GM18517 (cell line): ENCODE measurements at regions not wholly inside any gene's neighbourhood (a gene's known extent, or its start where the extent isn't known, plus 50 kb on each side); places are given as distances from the start of the nearest gene placed in this dataset.
A peak's percentile ranks its signal among the peaks of the same experiment; 100 is the strongest.
"Not testable (repeated sequence)": the region's sequence is repeated elsewhere in the genome, so short reads cannot be mapped to it uniquely, and the experiment has no call there.

ENCODE experiments used
- ATAC-seq: cut with Tn5 transposase; IDR thresholded peaks from one replicate; pipeline ENCODE4 v1.9.1; 2021; ENCODE audit warnings: mild to moderate bottlenecking, moderate library complexity; ENCODE audit not compliant: unreplicated experiment

DNA sequence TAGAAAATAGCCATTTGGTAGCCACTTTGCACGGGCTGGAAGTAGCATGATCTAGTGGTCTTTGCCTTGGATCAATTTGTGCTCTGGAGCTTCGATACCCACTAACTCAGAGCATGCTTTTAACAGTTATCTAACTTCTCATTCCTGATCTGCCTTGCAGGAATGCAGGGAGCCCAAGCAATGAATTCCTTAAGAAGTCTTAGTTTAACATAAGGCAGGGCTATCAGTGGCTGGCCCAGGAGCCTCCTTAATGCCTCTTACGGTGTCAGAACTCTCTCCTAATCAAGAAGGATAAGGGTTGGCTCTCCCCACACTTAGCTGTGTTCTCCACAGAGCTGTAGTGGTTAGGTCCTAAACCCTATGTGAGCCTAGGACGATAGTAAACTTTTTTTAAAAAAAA lies 95.8 kb upstream of the TBCA start:
- ATAC-seq, result no peak

DNA sequence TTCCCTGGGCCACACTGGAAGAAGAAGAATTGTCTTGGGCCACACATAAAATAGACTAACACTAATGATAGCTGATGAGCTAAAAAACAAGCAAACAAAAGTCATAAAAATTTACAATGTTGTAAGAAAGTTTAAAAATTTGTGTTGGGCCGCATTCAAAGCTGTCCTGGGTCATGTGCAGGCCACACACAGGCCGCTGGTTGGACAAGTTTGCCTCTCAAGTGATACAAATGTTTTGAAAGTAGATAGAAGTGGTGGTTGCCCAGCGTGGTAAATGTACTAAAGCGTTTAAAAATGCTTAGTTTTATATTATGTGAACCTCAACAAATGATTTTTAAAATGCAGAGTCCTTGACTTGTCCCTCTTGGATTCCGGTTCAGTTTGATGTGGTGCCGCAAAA lies 94.9 kb upstream of the TBCA start:
- no peak for ATAC-seq

DNA sequence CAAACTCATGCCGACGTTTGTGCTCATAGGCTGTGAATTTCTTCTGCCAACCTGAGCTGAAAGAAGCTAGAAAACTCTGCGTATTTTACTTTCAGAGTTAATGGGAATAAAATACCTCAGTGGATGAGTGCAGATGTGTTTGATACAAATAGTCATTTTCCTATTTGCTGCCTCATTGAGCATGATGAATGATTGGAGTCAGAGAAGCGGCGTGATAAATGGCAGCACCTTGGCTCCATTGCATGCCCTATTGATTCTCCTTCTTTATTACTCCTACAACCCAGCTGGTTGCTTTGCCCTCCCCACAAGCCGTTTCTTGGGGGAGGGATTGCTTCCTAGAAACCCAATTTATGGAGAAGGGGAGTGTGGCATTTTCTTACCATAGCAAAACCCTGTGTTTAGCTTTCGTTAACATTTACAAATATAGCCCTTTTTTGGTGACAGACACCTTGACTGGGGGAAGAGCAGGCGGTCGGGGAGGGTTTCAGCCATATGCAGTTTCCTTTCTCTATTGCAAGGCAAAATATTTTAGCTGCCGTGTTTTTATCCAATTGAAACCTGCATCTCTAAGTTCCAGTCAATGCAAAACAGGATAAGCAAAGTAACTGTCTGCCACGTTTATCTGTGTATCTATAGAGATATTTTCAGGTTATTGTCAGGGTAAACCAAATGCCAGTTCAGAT lies 93.1 kb upstream of the TBCA start:
- ATAC-seq, result no peak

DNA sequence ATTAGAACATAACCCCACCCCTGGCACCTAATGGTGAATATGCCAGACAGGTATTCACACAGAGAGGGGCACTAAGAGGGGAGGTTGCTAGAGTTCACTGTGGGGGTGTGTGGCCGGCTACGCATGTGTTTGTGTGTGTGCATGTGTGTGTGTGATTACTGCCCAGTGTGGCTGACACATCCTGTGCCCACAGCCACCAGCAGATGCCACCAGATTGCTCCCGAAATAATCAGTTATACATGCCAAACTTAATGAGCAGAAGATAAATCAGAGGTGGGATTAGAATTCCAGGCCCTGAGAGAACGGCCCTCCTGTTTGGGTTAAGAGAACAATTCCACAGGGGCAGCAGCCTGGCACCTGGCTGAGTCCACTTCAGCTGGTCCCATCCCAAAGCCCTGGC lies 91.8 kb upstream of the TBCA start:
- no peak for ATAC-seq

DNA sequence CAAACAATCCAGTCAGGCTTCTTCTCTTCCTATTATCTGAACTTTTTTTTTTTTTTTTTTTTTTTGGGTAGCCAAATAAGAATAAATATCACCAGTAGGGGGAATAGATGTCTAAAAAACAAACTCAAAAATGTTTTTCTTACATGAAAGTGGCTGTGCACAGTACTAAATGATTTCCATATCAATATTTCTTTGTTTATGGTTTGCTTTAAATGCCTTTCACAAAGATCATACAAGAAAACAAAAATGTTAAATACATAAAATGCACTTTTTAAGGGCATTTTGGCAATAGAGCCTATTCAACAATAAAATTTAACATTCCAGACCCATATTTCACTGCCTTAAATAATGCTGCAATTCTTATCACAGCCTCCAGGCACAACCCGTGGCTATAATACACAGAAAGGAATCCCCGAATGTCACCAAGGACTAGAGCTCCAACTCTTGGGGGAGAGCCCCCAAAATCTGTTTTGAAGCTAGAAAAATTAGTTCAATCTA lies 91.1 kb upstream of the TBCA start:
- ATAC-seq, result no peak

DNA sequence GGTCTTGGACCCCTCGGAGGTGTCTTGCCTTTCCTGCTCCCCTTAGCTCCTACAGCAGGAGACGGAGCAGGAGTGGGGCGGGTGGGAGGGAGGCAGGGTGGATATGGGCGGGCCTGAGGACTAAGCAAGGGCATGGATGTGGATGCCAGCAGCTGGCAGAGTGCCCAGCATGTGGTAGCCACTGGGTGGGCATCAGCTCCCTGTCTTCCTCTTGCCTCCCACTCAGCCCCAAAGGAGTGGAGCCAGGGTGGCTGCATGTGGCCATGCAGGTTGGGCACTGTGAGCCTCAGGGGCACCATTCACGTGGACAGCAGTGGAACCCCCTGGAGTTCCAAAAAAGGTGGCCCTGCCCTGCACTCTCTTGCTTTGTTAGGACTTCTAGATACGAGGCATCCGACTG lies 90.1 kb upstream of the TBCA start:
- no peak for ATAC-seq

DNA sequence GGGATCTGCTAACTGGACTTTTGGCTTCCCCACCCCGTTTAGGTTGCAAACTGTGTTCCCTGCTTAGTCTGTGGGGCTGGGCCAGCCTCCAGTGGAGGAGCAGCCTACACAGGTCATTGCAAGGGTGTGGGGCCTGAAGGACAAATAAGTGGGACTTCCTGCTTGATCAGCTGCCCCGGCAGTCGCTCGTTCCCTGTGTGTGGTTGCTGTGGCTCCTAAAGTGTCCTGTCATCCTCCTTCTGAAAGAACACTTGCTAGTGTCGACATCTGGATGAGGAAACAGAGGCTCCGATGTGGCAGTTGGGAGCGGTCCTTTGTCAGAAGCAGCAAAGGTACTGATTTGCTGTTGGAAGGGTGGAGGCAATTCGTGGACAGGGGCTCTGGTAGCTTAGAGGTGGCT lies 88.9 kb upstream of the TBCA start:
- ATAC-seq, result no peak

DNA sequence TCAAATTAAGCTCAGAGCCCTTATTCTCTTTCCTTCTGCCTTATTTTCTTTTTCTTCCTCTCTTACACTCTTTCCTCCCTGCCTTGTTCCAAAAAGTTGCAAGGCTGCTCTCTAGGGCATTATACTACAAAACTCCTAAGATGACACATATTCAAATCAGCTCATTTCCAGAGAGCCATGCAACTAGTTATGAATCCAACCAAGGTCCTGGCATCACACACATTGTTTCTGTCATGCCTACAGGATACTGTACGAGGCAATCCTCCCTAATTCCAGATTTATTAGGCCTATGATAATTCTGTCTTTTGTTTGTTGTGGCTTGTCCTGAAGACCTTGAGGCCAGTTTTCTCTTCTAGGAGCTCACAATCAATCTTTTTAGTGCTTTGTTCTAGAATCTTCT lies 87.0 kb upstream of the TBCA start:
- ATAC-seq, result no peak

DNA sequence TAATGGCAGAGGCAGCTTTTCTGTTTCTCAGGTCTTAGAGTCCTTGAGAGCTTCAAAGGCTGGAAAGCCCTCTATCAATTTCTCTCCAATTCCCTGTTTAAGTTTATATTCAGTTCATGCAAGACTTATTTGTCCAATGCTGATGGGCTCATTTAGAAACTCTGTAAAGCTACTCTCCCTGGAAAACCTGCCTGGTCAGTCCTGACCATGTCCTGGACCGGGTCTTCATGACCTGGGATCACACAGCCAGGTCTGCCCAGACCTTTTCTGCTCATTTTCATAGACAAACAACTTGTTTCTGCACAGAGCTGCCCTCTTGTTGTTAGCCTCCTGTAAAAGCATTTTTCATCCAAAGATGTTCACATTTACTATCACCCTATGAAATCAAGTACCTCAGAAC lies 85.4 kb upstream of the TBCA start:
- no peak for ATAC-seq

DNA sequence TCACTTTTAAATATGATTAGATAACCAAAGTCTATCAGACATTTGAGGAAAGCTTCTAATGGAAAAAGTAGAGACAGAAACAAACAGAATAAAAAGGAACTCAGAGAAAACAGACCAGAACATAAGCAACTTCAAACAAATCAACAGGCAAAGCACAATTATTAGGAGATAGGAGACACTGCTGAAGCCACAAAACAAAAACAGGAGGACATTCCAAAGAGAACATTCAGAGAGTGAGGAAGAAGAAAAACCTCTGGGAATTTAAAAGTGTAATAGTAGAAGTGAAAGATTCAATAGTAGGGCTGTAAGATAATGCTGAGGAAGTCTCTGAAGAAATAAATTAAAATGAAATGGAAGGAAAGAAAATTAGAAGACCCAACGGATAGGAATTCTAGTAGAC lies 83.2 kb upstream of the TBCA start:
- no peak for ATAC-seq

DNA sequence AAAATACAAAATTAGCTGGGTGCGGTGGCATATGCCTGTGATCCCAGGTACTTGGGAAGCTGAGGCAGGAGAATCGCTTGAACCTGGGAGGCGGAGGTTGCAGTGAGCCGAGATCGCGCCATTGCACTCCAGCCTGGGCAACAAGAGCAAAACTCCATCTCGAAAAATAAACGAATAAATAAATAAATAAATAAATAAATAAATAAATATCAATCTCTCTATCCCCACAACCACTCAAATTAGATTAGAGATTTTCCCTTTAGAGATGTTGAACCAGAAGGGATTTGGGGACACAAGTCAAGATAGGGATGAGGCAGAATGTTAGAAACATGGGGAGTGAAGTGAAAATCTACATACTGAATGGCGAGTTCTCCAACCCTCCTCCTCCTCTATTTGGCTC lies 82.5 kb upstream of the TBCA start:
- ATAC-seq, result not testable (repeated sequence)

DNA sequence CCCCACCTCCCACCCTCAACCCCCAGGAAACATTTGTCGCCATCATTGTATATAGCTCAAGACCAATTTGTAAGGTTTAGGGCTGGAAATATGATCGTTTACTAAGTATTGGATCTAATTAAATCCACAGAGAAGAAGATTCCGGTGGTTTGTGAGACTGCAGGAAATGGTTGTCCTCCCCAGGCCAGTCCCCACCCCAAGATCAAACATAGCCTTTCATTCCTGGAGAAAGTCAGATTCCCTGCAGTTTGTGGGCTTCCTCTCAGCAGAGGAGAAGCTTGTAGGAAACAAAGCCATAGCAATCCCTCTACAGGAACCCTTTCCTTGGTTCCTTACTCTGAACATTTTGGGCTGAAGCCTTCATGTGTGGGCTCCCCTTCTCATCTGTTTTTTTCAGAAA lies 79.2 kb upstream of the TBCA start:
- ATAC-seq, result no peak

DNA sequence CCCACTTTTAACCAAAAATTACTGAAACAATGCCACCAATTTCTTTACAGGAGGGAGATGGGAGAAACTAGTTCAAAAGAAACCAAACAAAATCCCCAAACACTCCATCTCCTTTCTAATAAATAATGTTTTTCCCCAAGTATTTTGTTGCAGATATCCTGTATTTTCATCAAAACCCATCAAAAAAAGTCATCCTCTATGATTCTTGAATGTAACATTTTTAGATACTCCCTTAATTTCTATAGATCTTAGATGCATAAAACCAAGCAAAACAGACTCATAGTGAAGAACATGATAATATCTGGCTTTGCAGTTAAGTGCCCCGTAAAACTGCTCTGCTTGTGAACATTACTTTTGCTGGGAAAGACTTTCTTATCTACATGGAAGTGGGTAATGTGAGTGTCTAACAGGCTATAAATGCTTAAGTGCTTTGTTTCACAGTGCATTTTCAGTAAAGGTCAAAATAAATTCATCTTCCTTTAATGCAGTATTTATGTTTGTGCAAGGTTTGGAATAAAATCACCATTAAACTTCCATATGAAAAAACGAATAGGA lies 77.3 kb upstream of the TBCA start:
- no peak for ATAC-seq

DNA sequence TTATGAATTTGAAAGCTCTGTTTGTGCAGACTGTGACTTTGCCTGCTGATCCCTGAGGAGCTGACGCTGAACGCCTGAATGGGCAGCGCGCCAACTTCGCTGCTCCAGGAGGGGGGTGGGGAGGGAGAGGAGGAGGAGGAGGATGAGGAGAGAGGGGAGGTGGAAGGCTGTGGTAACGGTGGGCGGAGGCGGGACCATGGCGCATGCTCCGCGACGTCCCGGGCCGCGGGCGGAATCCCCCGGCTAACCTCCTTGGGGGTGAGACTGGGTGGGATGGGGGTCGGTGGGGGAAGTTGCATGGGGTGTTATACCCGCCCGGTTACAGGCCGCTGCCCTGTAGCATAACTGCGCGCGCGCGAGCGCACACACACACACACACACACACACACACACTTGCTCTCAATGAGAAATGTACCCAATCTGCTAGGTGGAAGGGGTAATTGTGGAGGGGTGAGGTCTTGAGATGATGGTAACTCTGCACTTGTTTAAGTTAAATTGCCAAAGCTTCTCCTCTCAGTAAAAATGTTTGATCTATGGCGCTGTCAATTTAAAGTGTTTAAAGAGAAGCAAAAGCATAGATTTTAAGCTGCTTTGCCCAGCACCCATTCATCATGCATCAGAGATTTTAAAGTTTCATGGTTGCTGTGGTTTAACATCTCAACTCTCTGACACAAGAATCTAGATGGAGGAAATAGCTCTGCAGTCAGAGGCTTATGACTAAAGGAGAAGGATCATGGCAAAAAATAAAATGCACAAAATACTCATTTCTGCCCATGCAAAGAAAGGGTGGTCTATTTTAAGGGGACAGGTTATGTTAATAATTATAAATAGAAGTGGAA lies 76.6 kb upstream of the TBCA start:
- ATAC-seq, result peak; percentile 69

DNA sequence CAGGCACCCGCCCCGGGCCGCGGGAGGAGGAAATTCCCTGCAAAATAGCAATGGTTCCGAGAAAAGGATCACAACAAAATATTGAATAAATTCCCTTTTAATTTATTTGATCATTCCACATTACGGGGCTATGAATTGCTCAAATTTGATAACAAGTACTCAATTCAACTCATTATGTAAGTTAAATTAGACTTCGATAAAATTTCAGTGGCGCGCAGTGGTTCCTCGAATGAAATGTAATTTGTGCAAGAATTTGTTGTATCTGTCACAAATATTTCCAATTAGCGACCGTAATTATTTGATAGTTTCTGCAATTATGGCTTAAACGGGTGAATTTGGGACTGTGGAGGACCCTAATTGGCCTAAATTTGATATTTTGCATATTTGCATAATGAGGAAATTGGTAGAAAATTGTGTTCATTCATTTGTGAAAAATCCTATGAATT lies 76.0 kb upstream of the TBCA start:
- no peak for ATAC-seq

DNA sequence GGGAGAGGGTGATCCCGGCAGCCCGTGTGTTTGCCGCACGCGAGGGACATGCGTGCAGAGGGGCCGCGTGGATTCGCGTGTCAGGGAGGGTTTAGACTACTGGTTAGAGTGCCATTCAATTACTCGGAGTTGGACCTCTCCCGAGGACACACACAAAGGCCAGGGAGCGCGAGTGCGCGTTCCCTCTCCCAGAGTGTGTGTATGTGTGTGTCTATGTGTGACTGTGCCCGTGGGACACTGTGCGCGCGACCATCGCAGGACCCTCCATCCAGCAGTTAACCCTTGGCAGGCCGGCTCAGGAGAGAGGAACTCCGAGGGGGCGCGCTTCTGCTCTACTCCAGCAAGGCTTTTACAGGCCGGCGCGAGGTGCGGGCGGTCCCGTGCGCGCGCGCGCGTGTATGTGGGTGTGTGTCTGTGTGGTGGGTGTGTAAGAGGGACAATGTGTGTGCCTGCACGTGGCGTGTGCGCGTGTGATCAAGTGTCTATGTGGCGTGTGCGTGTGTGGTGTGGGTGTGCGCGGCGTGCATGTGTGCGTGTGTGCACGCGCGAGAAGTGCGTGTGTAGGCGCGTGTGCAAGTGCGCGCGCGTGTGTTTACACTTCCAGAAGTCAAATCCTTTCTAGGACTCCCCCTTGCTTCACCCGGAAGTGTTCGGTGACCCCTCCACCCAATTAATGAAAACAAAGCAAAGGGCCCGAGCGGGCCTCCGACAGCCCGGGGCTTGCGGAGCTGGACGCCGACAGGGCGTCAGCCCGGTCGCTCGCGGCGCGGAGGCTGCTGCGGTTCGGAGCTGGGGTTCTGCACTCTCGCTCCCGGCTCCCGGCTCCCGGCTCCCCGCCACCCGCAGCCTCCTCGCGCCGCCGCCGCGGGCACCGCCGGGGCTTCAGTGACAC lies 75.3 kb upstream of the TBCA start:
- no peak for ATAC-seq

DNA sequence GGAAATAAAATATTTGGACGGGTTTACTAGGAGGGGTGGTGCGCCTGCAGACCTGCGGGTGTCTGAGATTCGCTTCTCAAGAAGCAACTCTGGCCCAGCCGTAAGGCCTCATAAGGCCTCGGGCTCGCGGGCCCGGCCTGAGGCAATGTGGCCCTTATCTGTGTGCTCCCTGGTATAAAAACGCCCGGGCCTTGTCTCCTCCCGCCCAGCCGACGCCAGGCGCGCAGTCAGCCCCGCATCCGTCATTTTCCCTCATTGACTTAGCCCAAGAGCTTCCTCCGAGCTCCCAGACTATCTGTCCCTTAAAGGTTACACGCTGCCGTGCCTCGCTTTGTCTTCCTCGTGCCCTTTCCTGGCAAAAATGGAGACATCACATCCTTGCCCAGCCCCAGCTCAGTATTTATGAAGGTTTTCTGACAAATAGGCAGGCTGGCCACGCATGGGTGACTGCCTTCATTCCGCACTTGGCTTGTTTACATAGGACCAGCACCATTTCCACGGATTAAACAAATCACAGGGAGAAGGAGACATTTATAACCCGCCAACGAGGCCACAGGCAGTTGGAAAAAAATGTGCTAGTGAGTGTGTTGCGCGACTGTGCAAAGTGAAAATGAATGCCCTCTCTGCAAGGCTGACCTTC lies 74.5 kb upstream of the TBCA start:
- ATAC-seq, result no peak

DNA sequence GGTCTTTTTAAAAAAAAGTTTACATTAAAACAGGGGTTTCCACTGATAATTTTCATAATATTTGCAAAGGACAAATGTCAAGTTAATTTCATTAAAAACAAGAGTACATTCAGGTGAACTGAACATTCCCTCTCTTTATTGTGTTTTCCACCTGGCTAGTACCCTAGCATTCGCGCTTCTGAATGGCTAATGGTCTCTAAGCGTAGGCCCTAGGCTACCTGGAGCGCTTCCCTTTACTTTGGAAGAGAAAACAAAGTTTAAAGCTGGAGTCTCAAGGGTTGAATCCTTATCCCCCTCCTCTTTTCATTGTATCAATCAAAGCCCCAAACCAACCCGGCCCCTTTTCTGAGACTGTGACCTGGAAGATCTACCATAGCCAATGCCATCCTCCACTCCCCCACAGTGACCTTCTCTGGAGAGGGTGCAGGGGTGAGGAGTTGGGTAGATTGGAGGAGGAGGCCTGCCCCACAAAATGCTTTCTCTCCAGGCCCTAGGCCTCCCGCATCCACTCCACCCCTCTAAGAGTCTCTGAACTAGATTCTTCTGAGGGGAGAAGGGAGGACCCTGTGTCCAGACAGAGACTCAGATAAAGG lies 73.3 kb upstream of the TBCA start:
- ATAC-seq, result no peak

DNA sequence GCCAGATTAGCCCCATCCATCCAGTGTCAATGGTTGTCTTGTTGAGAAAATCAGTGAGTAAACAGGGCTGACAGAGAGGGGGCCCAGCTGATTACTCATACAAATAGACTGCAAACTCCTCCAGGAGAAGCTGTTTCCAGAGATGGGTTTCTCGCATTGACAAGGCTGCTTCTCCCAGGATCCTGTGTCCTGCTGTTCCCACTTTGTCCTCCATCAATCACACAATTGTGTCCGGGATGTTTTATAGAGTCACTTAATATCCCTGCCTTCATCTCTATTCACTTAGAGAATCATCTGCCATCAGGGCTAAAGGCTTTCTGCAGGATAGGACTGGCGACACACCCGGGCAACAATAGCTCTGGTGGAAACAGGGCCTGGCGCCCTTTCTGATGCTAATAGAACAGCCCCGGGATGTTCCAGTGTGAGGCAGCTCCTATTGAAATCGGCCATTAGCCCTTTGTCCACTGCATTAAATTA lies 71.7 kb upstream of the TBCA start:
- ATAC-seq, result no peak

DNA sequence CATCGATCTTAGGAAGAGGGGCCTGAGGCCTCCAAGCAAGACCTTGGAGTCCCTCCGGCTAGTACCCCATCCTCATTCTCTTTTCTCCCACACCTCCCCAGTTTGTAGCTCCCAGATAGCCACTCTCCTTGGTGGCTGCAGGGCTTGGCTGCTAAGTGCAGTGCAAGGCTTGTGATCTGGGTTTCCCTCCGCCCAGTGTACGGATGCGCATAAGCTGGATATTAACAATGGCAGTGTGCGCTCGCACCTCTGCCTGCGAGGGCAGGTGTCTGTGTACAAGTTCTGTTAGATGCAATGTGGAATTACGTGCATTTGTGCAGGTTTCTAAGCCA lies 71.0 kb upstream of the TBCA start:
- ATAC-seq, result no peak
